ENCODE measurements at regions not wholly inside any gene's neighbourhood (a gene's known extent, or its start where the extent isn't known, plus 50 kb on each side); places are given as distances from the start of the nearest gene placed in this dataset.
A peak's percentile ranks its signal among the peaks of the same experiment; 100 is the strongest.

- Histone ChIP-seq H3K27ac (ENCODE audit: low read depth, low read length) (no peak overlapping the region), H3K9ac (ENCODE audit: low read length) (no peak overlapping the region), H3K4me2 (ENCODE audit: low read length) (no peak overlapping the region), H2AFZ (ENCODE audit: low read depth, low read length) (no peak overlapping the region), H4K20me1 (ENCODE audit: insufficient read depth, low read length) (no peaks in the 10 kb centered on the region), H3K4me1 (ENCODE audit: insufficient read depth, low read length) (no peaks in the 10 kb centered on the region), H3K79me2 (ENCODE audit: insufficient read depth, low read length) (no peaks in the 10 kb centered on the region), H3K36me3 (ENCODE audit: insufficient read depth, low read length) (no peaks in the 10 kb centered on the region), H3K4me3 (ENCODE audit: insufficient read depth, low read depth, low read length) (no peak overlapping the region), H3K27me3 (ENCODE audit: insufficient read depth, low read length) (no peaks in the 10 kb centered on the region), H3K9me3 (ENCODE audit: insufficient read depth, low read depth, low read length) (no peaks in the 10 kb centered on the region)
- Mint-ChIP-seq H3K9me3 (ENCODE audit: unreplicated experiment) (peaks cover 3% of the 10 kb centered on the region), H3K4me3 (ENCODE audit: unreplicated experiment) (no peak overlapping the region), H3K36me3 (ENCODE audit: low read depth, unreplicated experiment) (no peaks in the 10 kb centered on the region), H3K27ac (ENCODE audit: unreplicated experiment) (no peak overlapping the region), H3K27me3 (ENCODE audit: low read depth, unreplicated experiment) (peaks cover 19% of the 10 kb centered on the region), H3K4me1 (ENCODE audit: low read depth, unreplicated experiment) (no peaks in the 10 kb centered on the region)
- DNase-seq (ENCODE audit: low read depth) (no peak), FAIRE-seq (no peak)
- TF ChIP-seq EZH2 (IDR thresholded peaks at IDR 0.05; ENCODE audit: insufficient read depth, low read length), result no peak
- no peak for TF ChIP-seq CTCF (IDR thresholded peaks at IDR 0.05; ENCODE audit: insufficient read depth, low read depth, low read length)
Measured at GRCh38 chr16:65937455-65937854, 429.0 kb upstream of the CDH5 start.

- H3K4me2 ChIP-seq (ENCODE audit: low read length), result no peak overlapping the region
- no peaks in the 10 kb centered on the region for H3K79me2 ChIP-seq (ENCODE audit: insufficient read depth, low read length)
- TF ChIP-seq EZH2 (IDR thresholded peaks at IDR 0.05; ENCODE audit: insufficient read depth, low read length) (no peak), CTCF (IDR thresholded peaks at IDR 0.05; ENCODE audit: insufficient read depth, low read depth, low read length) (no peak)
- no peaks in the 10 kb centered on the region for H3K36me3 ChIP-seq (ENCODE audit: insufficient read depth, low read length)
- no peaks in the 10 kb centered on the region for H3K27me3 ChIP-seq (ENCODE audit: insufficient read depth, low read length)
- Mint-ChIP-seq H3K27me3 (ENCODE audit: low read depth, unreplicated experiment) (peaks cover 14% of the 10 kb centered on the region), H3K27ac (ENCODE audit: unreplicated experiment) (no peak overlapping the region), H3K4me3 (ENCODE audit: unreplicated experiment) (no peak overlapping the region), H3K4me1 (ENCODE audit: low read depth, unreplicated experiment) (no peaks in the 10 kb centered on the region), H3K9me3 (ENCODE audit: unreplicated experiment) (peaks cover 3% of the 10 kb centered on the region), H3K36me3 (ENCODE audit: low read depth, unreplicated experiment) (no peaks in the 10 kb centered on the region)
- no peak overlapping the region for H3K4me3 ChIP-seq (ENCODE audit: insufficient read depth, low read depth, low read length)
- FAIRE-seq, result no peak
- no peak overlapping the region for H3K9ac ChIP-seq (ENCODE audit: low read length)
- peak; percentile 44 for DNase-seq (ENCODE audit: low read depth)
- no peak overlapping the region for H2AFZ ChIP-seq (ENCODE audit: low read depth, low read length)
- no peaks in the 10 kb centered on the region for H3K4me1 ChIP-seq (ENCODE audit: insufficient read depth, low read length)
- no peak overlapping the region for H3K27ac ChIP-seq (ENCODE audit: low read depth, low read length)
- H3K9me3 ChIP-seq (ENCODE audit: insufficient read depth, low read depth, low read length), result no peaks in the 10 kb centered on the region
- no peaks in the 10 kb centered on the region for H4K20me1 ChIP-seq (ENCODE audit: insufficient read depth, low read length)
Measured at GRCh38 chr16:65936096-65936495, 430.4 kb upstream of the CDH5 start.

GRCh38 chr16:65934443-65934842 lies 432.0 kb upstream of the CDH5 start:
- no peak overlapping the region for H2AFZ ChIP-seq (ENCODE audit: low read depth, low read length)
- no peak overlapping the region for H3K4me3 ChIP-seq (ENCODE audit: insufficient read depth, low read depth, low read length)
- H3K9ac ChIP-seq (ENCODE audit: low read length), result no peak overlapping the region
- H3K27ac Mint-ChIP-seq (ENCODE audit: unreplicated experiment), result no peak overlapping the region
- H3K9me3 Mint-ChIP-seq (ENCODE audit: unreplicated experiment), result peaks cover 5% of the 10 kb centered on the region
- H3K4me1 Mint-ChIP-seq (ENCODE audit: low read depth, unreplicated experiment), result no peaks in the 10 kb centered on the region
- H3K4me1 ChIP-seq (ENCODE audit: insufficient read depth, low read length), result no peaks in the 10 kb centered on the region
- H3K36me3 Mint-ChIP-seq (ENCODE audit: low read depth, unreplicated experiment), result no peaks in the 10 kb centered on the region
- H4K20me1 ChIP-seq (ENCODE audit: insufficient read depth, low read length), result no peaks in the 10 kb centered on the region
- no peaks in the 10 kb centered on the region for H3K36me3 ChIP-seq (ENCODE audit: insufficient read depth, low read length)
- no peaks in the 10 kb centered on the region for H3K27me3 ChIP-seq (ENCODE audit: insufficient read depth, low read length)
- no peak overlapping the region for H3K4me2 ChIP-seq (ENCODE audit: low read length)
- no peak overlapping the region for H3K27ac ChIP-seq (ENCODE audit: low read depth, low read length)
- no peak overlapping the region for H3K4me3 Mint-ChIP-seq (ENCODE audit: unreplicated experiment)
- FAIRE-seq (no peak), DNase-seq (ENCODE audit: low read depth) (no peak)
- H3K79me2 ChIP-seq (ENCODE audit: insufficient read depth, low read length), result no peaks in the 10 kb centered on the region
- no peaks in the 10 kb centered on the region for H3K9me3 ChIP-seq (ENCODE audit: insufficient read depth, low read depth, low read length)
- TF ChIP-seq EZH2 (IDR thresholded peaks at IDR 0.05; ENCODE audit: insufficient read depth, low read length), result no peak
- no peak for TF ChIP-seq CTCF (IDR thresholded peaks at IDR 0.05; ENCODE audit: insufficient read depth, low read depth, low read length)
- H3K27me3 Mint-ChIP-seq (ENCODE audit: low read depth, unreplicated experiment), result peaks cover 11% of the 10 kb centered on the region
